Tibial nerve (tissue), 4 donors: ENCODE measurements at regions not wholly inside any gene's neighbourhood (a gene's known extent, or its start where the extent isn't known, plus 50 kb on each side); places are given as distances from the start of the nearest gene placed in this dataset.

Experiments
- DNase-seq, 2 donors: peaks; one replicate each; pipeline ENCODE4 v3.0.0-alpha.2; 2019; ENCODE audit warnings: low spot score in 2 of 2
- H3K27ac ChIP-seq, 4 donors: fragments of 200-600 bp; sonication (generic) in 3 of 4; one replicate each; pipeline ENCODE4 v1.5.1; 2017 to 2019; ENCODE audit warnings: mild to moderate bottlenecking in 1 of 4
- H3K27me3 ChIP-seq, 2 donors: fragments of 200-600 bp; sonication (generic) in 1 of 2; one replicate each; pipeline versions ENCODE4 v1.5.1 to v1.6.0; 2017 to 2019
- H3K36me3 ChIP-seq, 3 donors: fragments of 200-600 bp; sonication (generic); one replicate each; pipeline ENCODE4 v1.5.1; 2018 to 2019
- H3K4me1 ChIP-seq, 4 donors: fragments of 200-600 bp; sonication (generic) in 3 of 4; one replicate each; pipeline ENCODE4 v1.5.1; 2017 to 2019
- H3K4me3 ChIP-seq, 4 donors: fragments of 200-600 bp; sonication (generic) in 3 of 4; one replicate each; pipeline ENCODE4 v1.5.1; 2017 to 2019; ENCODE audit warnings: mild to moderate bottlenecking in 1 of 4, moderate library complexity in 1 of 4
- H3K9me3 ChIP-seq, 4 donors: fragments of 200-600 bp; sonication (generic) in 3 of 4; one replicate each; pipeline ENCODE4 v1.5.1; 2017 to 2019
- EP300 ChIP-seq, 2 donors: sonication (generic); formaldehyde crosslinking; IDR thresholded peaks; one replicate each; pipeline ENCODE4 v1.6.1; 2017; ENCODE audit warnings: antibody characterized with exemption in 2 of 2, mild to moderate bottlenecking in 1 of 2
- POLR2A ChIP-seq, 2 donors: fragments of 450-650 bp; IDR thresholded peaks; one replicate each; pipeline ENCODE4 v1.6.1; 2017; ENCODE audit warnings: antibody characterized with exemption in 2 of 2, mild to moderate bottlenecking in 2 of 2, moderate library complexity in 2 of 2
- WGBS, 2 donors: methylation state at CpG; one replicate each; pipeline ENCODE4 v1.1.5; 2018; 5-methylcytosine and 5-hydroxymethylcytosine counted together
- TF ChIP-seq, protein P1 (sequence below), 5 experiments: fragments of 200-600 bp in 3 of 5; fragments of 450-650 bp in 2 of 5; sonication (generic) in 3 of 5; IDR thresholded peaks; one replicate each; pipeline ENCODE4 v1.5.1; 2016 to 2019; ENCODE audit warnings: antibody characterized with exemption in 5 of 5, mild to moderate bottlenecking in 3 of 5, moderate library complexity in 2 of 5

DNA sequence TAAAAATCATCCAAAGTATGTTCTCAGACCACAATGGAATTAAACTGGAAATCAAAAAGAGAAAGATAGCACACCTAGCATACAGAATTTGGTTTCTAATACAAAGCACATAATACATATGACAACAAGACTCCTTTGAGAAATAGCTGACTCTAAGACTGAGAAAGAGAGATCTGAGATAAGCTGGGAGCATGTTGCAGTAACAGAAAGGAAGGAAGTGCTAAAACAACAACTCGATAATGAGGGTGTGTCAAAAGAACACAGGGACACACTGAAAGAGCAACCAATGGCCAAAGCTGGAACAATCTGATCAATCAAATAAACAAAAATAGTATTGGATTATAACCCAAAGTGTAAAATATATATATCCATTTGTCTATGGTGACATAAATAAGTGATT lies 586.6 kb downstream of the C4orf33 start:
- DNase-seq: no peak
- TF ChIP-seq, protein P1, sequence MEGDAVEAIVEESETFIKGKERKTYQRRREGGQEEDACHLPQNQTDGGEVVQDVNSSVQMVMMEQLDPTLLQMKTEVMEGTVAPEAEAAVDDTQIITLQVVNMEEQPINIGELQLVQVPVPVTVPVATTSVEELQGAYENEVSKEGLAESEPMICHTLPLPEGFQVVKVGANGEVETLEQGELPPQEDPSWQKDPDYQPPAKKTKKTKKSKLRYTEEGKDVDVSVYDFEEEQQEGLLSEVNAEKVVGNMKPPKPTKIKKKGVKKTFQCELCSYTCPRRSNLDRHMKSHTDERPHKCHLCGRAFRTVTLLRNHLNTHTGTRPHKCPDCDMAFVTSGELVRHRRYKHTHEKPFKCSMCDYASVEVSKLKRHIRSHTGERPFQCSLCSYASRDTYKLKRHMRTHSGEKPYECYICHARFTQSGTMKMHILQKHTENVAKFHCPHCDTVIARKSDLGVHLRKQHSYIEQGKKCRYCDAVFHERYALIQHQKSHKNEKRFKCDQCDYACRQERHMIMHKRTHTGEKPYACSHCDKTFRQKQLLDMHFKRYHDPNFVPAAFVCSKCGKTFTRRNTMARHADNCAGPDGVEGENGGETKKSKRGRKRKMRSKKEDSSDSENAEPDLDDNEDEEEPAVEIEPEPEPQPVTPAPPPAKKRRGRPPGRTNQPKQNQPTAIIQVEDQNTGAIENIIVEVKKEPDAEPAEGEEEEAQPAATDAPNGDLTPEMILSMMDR (IDR thresholded peaks at IDR 0.05): no peak
- no peak for TF ChIP-seq EP300 (IDR thresholded peaks at IDR 0.05)
- no peak for TF ChIP-seq POLR2A (IDR thresholded peaks at IDR 0.05)
- 39 to 70% methylated on average over 1 of the region's 1 CpG for WGBS, 2 donors
- H3K36me3 ChIP-seq: no peaks in the 10 kb centered on the region
- no peak overlapping the region for H3K27ac ChIP-seq
- H3K9me3 ChIP-seq: no peaks in the 10 kb centered on the region
- H3K27me3 ChIP-seq: no peaks in the 10 kb centered on the region
- H3K4me3 ChIP-seq: no peak overlapping the region
- no peaks in the 10 kb centered on the region for H3K4me1 ChIP-seq

DNA sequence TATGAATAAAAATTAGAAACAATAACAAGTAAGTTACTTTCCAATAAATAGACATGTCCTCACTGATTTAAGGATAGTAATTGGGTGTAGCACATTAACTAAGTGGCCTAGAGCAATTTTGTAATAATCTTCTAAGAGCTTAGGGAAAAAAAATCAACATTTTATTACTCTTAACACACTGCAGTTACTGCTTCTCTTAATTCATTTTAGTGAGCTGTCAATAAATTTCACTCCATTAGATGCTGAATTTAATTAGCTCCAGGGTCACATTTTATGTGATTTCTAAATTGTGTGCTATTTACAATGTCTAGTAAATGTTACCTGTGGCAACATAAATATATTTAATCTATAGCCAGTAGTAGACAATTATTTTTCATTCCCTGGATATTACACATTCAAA lies 612.0 kb downstream of the C4orf33 start:
- H3K4me1 ChIP-seq: no peaks in the 10 kb centered on the region
- TF ChIP-seq POLR2A (IDR thresholded peaks at IDR 0.05) (no peak), EP300 (IDR thresholded peaks at IDR 0.05) (no peak)
- TF ChIP-seq, protein P1 (IDR thresholded peaks at IDR 0.05): no peak
- H3K36me3 ChIP-seq: no peaks in the 10 kb centered on the region
- H3K27ac ChIP-seq: no peak overlapping the region
- no peak for DNase-seq
- H3K27me3 ChIP-seq: no peaks in the 10 kb centered on the region
- no peaks in the 10 kb centered on the region for H3K9me3 ChIP-seq
- no peak overlapping the region for H3K4me3 ChIP-seq

DNA sequence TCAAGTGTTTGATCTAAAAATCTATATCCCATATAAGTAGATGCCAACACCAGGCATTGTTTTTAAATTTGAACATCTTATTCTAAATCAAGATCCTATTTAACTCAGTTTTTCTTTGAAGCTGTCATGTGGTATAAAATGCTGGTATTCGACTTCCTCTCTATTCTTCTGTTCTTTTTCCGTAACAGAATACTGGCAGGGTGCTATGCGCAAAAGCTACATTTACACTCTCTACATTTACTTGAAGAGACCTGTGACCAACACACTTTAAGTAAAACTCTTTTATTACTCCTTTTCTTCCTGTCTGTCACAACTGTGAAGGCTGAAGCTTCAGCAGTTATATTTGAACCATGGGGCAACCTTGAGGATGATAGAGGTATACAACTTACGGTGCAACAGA lies 612.8 kb downstream of the C4orf33 start:
- WGBS, 2 donors: 88 to 92% methylated on average over 4 of the region's 4 CpGs
- Histone ChIP-seq H3K27me3 (no peaks in the 10 kb centered on the region), H3K9me3 (no peaks in the 10 kb centered on the region), H3K27ac (no peak overlapping the region), H3K4me3 (no peak overlapping the region), H3K4me1 (no peaks in the 10 kb centered on the region), H3K36me3 (no peaks in the 10 kb centered on the region)
- no peak for DNase-seq
- TF ChIP-seq EP300 (IDR thresholded peaks at IDR 0.05) (no peak), POLR2A (IDR thresholded peaks at IDR 0.05) (no peak)
- TF ChIP-seq, protein P1 (IDR thresholded peaks at IDR 0.05): no peak

DNA sequence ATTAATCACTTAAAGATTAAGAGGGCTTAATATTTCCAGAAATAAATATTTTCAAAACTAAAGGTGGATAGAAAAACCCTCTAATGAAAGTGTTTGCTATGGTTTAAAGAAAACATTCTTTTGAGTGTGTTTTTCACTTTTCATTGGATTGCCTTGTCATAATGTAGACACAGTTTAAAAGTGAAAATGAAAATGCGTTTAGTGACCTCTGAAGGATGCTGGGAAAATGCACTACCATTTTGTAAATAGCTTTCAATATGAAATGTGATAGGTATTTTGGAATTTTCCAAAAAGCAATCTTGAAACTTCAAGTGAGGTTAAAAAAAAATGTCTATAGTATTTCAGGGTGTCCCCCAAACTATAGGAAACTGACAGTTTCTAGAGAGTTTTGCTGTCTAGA lies 642.2 kb downstream of the C4orf33 start:
- Histone ChIP-seq H3K4me1 (no peaks in the 10 kb centered on the region), H3K27me3 (no peaks in the 10 kb centered on the region), H3K9me3 (peaks cover 0 to 4% (median 0%) of the 10 kb centered on the region in 4 donors), H3K27ac (no peak overlapping the region), H3K4me3 (no peak overlapping the region), H3K36me3 (no peaks in the 10 kb centered on the region)
- no peak for DNase-seq
- 76 to 82% methylated on average over 1 of the region's 1 CpG for WGBS, 2 donors
- TF ChIP-seq, protein P1 (IDR thresholded peaks at IDR 0.05): no peak
- TF ChIP-seq EP300 (IDR thresholded peaks at IDR 0.05) (no peak), POLR2A (IDR thresholded peaks at IDR 0.05) (no peak)

DNA sequence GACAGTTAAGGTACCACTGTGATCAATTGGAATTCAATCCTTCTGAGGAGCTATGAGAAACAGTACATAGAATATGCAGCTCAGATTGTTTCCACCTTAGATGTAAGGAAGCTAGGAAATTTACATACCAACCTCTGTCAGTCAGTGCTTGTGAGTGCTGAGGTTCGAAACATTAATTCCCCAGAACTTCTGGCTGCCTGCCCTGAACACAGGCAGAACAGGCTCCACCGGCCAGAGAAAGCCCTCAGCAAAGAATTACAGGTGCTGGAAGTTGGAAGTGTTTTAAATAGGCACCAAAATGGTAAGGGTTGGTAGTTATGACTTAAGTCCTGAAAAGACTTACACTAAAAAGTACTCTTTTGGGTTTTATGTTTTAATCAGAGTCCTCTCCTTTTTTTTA lies 651.8 kb downstream of the C4orf33 start:
- no peak for DNase-seq
- Histone ChIP-seq H3K27ac (no peak overlapping the region), H3K27me3 (no peaks in the 10 kb centered on the region), H3K9me3 (no peaks in the 10 kb centered on the region), H3K4me1 (no peaks in the 10 kb centered on the region), H3K36me3 (no peaks in the 10 kb centered on the region), H3K4me3 (no peak overlapping the region)
- WGBS, 2 donors: 52 to 75% methylated on average over 2 of the region's 2 CpGs
- TF ChIP-seq, protein P1 (IDR thresholded peaks at IDR 0.05): no peak
- TF ChIP-seq EP300 (IDR thresholded peaks at IDR 0.05) (no peak), POLR2A (IDR thresholded peaks at IDR 0.05) (no peak)
